ENCODE measurements at regions not wholly inside any gene's neighbourhood (a gene's known extent, or its start where the extent isn't known, plus 50 kb on each side); places are given as distances from the start of the nearest gene placed in this dataset.

GRCh38 chr12:17357396-17357795 lies 732.6 kb downstream of the RERGL start:
- no peak for TF ChIP-seq CTCF (IDR thresholded peaks at IDR 0.05)
- no peak for TF ChIP-seq POLR2AphosphoS5 (IDR thresholded peaks at IDR 0.05)
- no peak for TF ChIP-seq POLR2A (IDR thresholded peaks at IDR 0.05; ENCODE audit: low read depth)
